H9 (cell line): ENCODE measurements at regions not wholly inside any gene's neighbourhood (a gene's known extent, or its start where the extent isn't known, plus 50 kb on each side); places are given as distances from the start of the nearest gene placed in this dataset.

Experiments used
- DNase-seq: peaks from one replicate; pipeline ENCODE4 v3.0.0-alpha.2; 2017
- H2AFZ ChIP-seq: one replicate; pipeline ENCODE4 v1.6.1; 2013; ENCODE audit warnings: mild to moderate bottlenecking, low read length, control low read depth, moderate library complexity
- H2AK5ac ChIP-seq: 2 replicates; pipeline ENCODE4 v1.6.1; 2013; ENCODE audit warnings: low read length, control low read depth, mixed read lengths; ENCODE audit not compliant: insufficient read length
- H2BK120ac ChIP-seq: one replicate; pipeline ENCODE4 v1.6.1; 2013; ENCODE audit warnings: low read depth, mild to moderate bottlenecking, low read length, control low read depth, inconsistent platforms; ENCODE audit not compliant: poor library complexity, severe bottlenecking
- H2BK12ac ChIP-seq: 2 replicates; pipeline ENCODE4 v1.6.1; 2013; ENCODE audit warnings: low read length, control low read depth, mixed read lengths, low read depth; ENCODE audit not compliant: insufficient read length
- H2BK15ac ChIP-seq: 2 replicates; pipeline ENCODE4 v1.6.1; 2013; ENCODE audit warnings: low read depth, low read length, control low read depth
- H2BK20ac ChIP-seq: one replicate; pipeline ENCODE4 v1.6.1; 2013; ENCODE audit warnings: low read depth, mild to moderate bottlenecking, low read length, control low read depth, inconsistent platforms; ENCODE audit not compliant: poor library complexity, severe bottlenecking
- H2BK5ac ChIP-seq: 2 replicates; pipeline ENCODE4 v1.6.1; 2013; ENCODE audit warnings: low read length, control low read depth, mixed read lengths; ENCODE audit not compliant: insufficient read length
- H3K14ac ChIP-seq: 2 replicates; pipeline ENCODE4 v1.6.1; 2013; ENCODE audit warnings: low read length, control low read depth; ENCODE audit not compliant: insufficient read depth
- H3K18ac ChIP-seq: 2 replicates; pipeline ENCODE4 v1.6.1; 2013; ENCODE audit warnings: low read depth, mild to moderate bottlenecking, mixed read lengths, low read length, control low read depth; ENCODE audit not compliant: insufficient read length
- H3K23ac ChIP-seq: 2 replicates; pipeline ENCODE4 v1.6.1; 2013; ENCODE audit warnings: low read length, control low read depth, mixed read lengths, low read depth; ENCODE audit not compliant: insufficient read length
- H3K23me2 ChIP-seq: 2 replicates; pipeline ENCODE4 v1.6.1; 2013; ENCODE audit warnings: low read depth, mild to moderate bottlenecking, mixed read lengths, low read length, control low read depth; ENCODE audit not compliant: insufficient read length, poor library complexity, severe bottlenecking
- H3K27ac ChIP-seq: 2 replicates; pipeline ENCODE4 v1.5.1; 2013; ENCODE audit warnings: low read length, control low read depth, mixed read lengths, low read depth; ENCODE audit not compliant: insufficient read length
- H3K27me3 ChIP-seq: 2 replicates; pipeline ENCODE4 v1.6.1; 2013; ENCODE audit warnings: low read length, control low read depth, inconsistent platforms; ENCODE audit not compliant: insufficient read depth
- H3K4ac ChIP-seq: 2 replicates; pipeline ENCODE4 v1.6.1; 2013; ENCODE audit warnings: low read depth, mild to moderate bottlenecking, control low read depth, inconsistent platforms, low read length, moderate library complexity
- H3K4me1 ChIP-seq: 2 replicates; pipeline ENCODE4 v1.6.1; 2013; ENCODE audit warnings: low read length, control low read depth, inconsistent platforms; ENCODE audit not compliant: insufficient read depth
- H3K4me2 ChIP-seq: 2 replicates; pipeline ENCODE4 v1.6.1; 2013; ENCODE audit warnings: low read length, control low read depth, mixed read lengths; ENCODE audit not compliant: insufficient read length, insufficient read depth
- H3K56ac ChIP-seq: 2 replicates; pipeline ENCODE4 v1.6.1; 2013; ENCODE audit warnings: low read depth, mild to moderate bottlenecking, mixed read lengths, low read length, control low read depth; ENCODE audit not compliant: insufficient read length
- H3K79me1 ChIP-seq: 2 replicates; pipeline ENCODE4 v1.6.1; 2013; ENCODE audit warnings: low read depth, mild to moderate bottlenecking, moderate library complexity, low read length, control low read depth, inconsistent platforms; ENCODE audit not compliant: insufficient read depth, poor library complexity, severe bottlenecking
- H3K79me2 ChIP-seq: 2 replicates; pipeline ENCODE4 v1.6.1; 2013; ENCODE audit warnings: low read length, control low read depth, inconsistent platforms; ENCODE audit not compliant: insufficient read depth
- H3K9ac ChIP-seq: 2 replicates; pipeline ENCODE4 v1.6.1; 2013; ENCODE audit warnings: low read length, control low read depth, mixed read lengths; ENCODE audit not compliant: insufficient read length; ENCODE audit errors: extremely low read depth
- H3K9me3 ChIP-seq: one replicate; pipeline ENCODE4 v1.6.1; 2013; ENCODE audit warnings: low read depth, low read length, inconsistent platforms; ENCODE audit not compliant: control insufficient read depth
- H3T11ph ChIP-seq: one replicate; pipeline ENCODE4 v1.6.1; 2013; ENCODE audit warnings: mild to moderate bottlenecking, low read length, control low read depth, inconsistent platforms
- H4K20me1 ChIP-seq: one replicate; pipeline ENCODE4 v1.6.1; 2013; ENCODE audit not compliant: control insufficient read depth, insufficient read length, insufficient read depth
- H4K5ac ChIP-seq: 2 replicates; pipeline ENCODE4 v1.6.1; 2013; ENCODE audit warnings: low read depth, mild to moderate bottlenecking, mixed read lengths, low read length, control low read depth; ENCODE audit not compliant: insufficient read length
- H4K8ac ChIP-seq: replicated peaks from 2 replicates; pipeline ENCODE4 v1.6.1; 2013; ENCODE audit warnings: low read length, control low read depth, mixed read lengths, low read depth; ENCODE audit not compliant: insufficient read length
- H4K91ac ChIP-seq: 2 replicates; pipeline ENCODE4 v1.6.1; 2013; ENCODE audit warnings: low read depth, mild to moderate bottlenecking, moderate library complexity, mixed read lengths, low read length, control low read depth; ENCODE audit not compliant: insufficient read length
- H3K27ac Mint-ChIP-seq, 3 experiments: 2 replicates in 2 of 3; 3 replicates in 1 of 3; pipeline ENCODE4 v1.8.0; 2020 to 2021; ENCODE audit warnings: mixed read lengths in 3 of 3, mild to moderate bottlenecking in 1 of 3, moderate library complexity in 1 of 3
- H3K27me3 Mint-ChIP-seq: 2 replicates; pipeline ENCODE4 v1.8.0; 2021; ENCODE audit warnings: low read depth, mild to moderate bottlenecking, moderate library complexity, mixed read lengths
- H3K36me3 Mint-ChIP-seq, 3 experiments: 2 replicates in 2 of 3; 3 replicates in 1 of 3; pipeline ENCODE4 v1.8.0; 2020 to 2021; ENCODE audit warnings: low read depth in 3 of 3, mixed read lengths in 3 of 3; ENCODE audit not compliant: insufficient read depth in 1 of 3
- H3K4me1 Mint-ChIP-seq, 2 experiments: 2 replicates each; pipeline ENCODE4 v1.8.0; 2020; ENCODE audit warnings: mixed read lengths in 2 of 2
- H3K4me3 Mint-ChIP-seq, 2 experiments: 2 replicates in 1 of 2; 3 replicates in 1 of 2; pipeline ENCODE4 v1.8.0; 2020 to 2021; ENCODE audit warnings: mild to moderate bottlenecking in 2 of 2, mixed read lengths in 2 of 2, moderate library complexity in 1 of 2
- H3K9me3 Mint-ChIP-seq, 2 experiments: 2 replicates in 1 of 2; 3 replicates in 1 of 2; pipeline ENCODE4 v1.8.0; 2020; ENCODE audit warnings: mild to moderate bottlenecking in 2 of 2, mixed read lengths in 2 of 2, moderate library complexity in 1 of 2
- CTCF ChIP-seq: fragments of 200-600 bp; sonication (generic); conservative IDR thresholded peaks from 3 replicates; pipeline ENCODE4 v1.8.0; 2021; ENCODE audit warnings: antibody characterized with exemption, mild to moderate bottlenecking

GRCh38 chr13:84132491-84132890, 250.2 kb upstream of the SLITRK1 start:
- Mint-ChIP-seq H3K27me3 (no peaks in the 10 kb centered on the region), H3K4me3 (no peak overlapping the region)
- H3K14ac ChIP-seq, result no peak overlapping the region

More at GRCh38 chr13:84132491-84132890, 250.2 kb upstream of the SLITRK1 start:
- H3K23ac ChIP-seq, result no peak overlapping the region
- H2BK120ac ChIP-seq, result no peak overlapping the region
- H3K79me2 ChIP-seq, result no peaks in the 10 kb centered on the region
- no peak overlapping the region for H3K4ac ChIP-seq
- H3K79me1 ChIP-seq, result no peaks in the 10 kb centered on the region
- H3K18ac ChIP-seq, result no peak overlapping the region
- H2BK5ac ChIP-seq, result no peak overlapping the region
- H2BK12ac ChIP-seq, result no peak overlapping the region
- no peaks in the 10 kb centered on the region for H4K20me1 ChIP-seq
- no peaks in the 10 kb centered on the region for H3K23me2 ChIP-seq
- no peak overlapping the region for H2BK15ac ChIP-seq
- Mint-ChIP-seq H3K36me3 (no peaks in the 10 kb centered on the region), H3K9me3 (peaks cover 0 to 3% of the 10 kb centered on the region in 2 experiments; a peak in 1 of 5 replicates), H3K4me1 (no peaks in the 10 kb centered on the region), H3K27ac (no peak overlapping the region)
- no peak overlapping the region for H2AK5ac ChIP-seq
- no peak overlapping the region for H3T11ph ChIP-seq
- H3K27ac ChIP-seq, result no peak overlapping the region
- no peak overlapping the region for H3K56ac ChIP-seq
- H2BK20ac ChIP-seq, result no peak overlapping the region
- H3K4me2 ChIP-seq, result no peak overlapping the region
- no peaks in the 10 kb centered on the region for H3K27me3 ChIP-seq
- no peak overlapping the region for H4K91ac ChIP-seq
- no peak overlapping the region for H4K5ac ChIP-seq
- H3K4me1 ChIP-seq, result no peaks in the 10 kb centered on the region
- H3K9ac ChIP-seq, result no peak overlapping the region
- H4K8ac ChIP-seq, result no peak overlapping the region
- no peak for DNase-seq
- 0 out of 3 replicates have a peak, but pooled peaks have one; percentile 16 for TF ChIP-seq CTCF
- H2AFZ ChIP-seq, result no peak overlapping the region
- H3K9me3 ChIP-seq, result no peaks in the 10 kb centered on the region
